HG03354 (cell line): ENCODE measurements at regions not wholly inside any gene's neighbourhood (a gene's known extent, or its start where the extent isn't known, plus 50 kb on each side); places are given as distances from the start of the nearest gene placed in this dataset.
A peak's percentile ranks its signal among the peaks of the same experiment; 100 is the strongest.

Experiments
- ATAC-seq: cut with Tn5 transposase; IDR thresholded peaks from one replicate; pipeline ENCODE4 v1.9.1; 2021; ENCODE audit warnings: mild to moderate bottlenecking; ENCODE audit not compliant: unreplicated experiment, poor library complexity, severe bottlenecking

DNA sequence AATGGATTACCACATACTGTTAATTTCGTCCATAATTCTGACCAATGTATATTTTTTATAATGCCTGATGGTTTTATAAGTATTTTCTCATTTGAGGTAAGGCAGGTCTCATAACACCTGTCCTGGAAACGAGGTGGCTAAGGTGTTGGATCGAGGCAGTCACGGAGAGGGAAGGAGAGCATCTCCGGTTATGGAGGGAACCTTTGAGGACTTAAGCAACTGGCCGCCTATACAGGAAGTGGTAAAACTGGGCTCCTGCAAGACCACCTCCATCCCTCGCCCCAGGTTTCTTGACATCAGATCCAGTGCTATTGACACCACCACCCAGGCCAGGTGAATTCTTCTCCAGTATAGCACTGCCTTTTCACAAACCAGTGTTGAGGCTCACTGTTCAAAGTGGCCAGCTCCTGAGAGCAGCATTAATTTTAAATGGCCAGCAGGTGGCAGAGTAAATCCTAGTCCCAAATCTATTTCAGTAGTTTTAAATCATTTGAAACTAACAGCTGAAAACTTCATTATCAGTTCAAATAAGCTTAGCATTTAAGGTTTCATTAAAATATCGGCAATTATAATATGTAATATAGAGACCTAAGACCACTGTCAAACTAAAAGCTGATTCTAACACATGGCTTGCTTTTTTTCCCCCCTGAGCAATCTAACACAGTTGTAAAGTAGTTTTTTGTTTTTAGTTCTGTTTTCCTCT is 100.8 kb downstream of the PPM1A start:
- peak; percentile 73 for ATAC-seq

DNA sequence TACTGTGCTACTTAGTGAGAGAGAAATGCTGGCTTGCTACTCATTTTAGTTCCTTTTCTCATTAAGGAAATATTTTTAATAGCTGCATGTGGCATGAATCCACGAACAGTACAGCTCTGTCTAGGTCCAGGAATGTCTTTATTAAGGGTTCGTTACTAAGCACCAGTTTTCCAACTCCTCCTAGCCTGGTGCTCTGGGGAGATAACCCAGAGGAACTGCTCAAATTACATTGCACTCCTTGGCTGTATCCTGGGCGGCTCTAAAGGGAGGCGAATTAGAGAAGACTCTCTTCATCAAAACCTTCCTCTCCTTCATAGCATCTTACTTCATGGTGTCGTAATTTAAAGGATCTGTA is 101.3 kb downstream of the PPM1A start:
- ATAC-seq, result no peak

DNA sequence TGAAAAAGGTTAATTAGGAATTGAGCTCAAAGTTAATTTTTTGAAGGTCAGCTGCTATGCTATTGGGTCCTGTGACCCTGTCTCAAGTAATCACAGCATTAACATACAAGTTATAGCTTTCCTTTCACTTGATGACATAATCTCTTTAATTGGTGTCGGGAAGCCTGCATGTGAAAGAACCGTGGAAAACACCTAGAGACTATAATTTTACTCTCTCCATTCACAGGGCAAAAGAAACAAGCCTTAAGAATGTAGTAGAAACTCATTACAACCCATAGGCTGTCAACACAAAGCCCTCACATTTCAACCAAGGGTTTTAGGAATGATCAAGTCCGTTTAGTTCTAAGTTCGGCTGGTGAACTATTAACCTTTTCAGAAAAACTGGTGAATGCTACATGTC is 104.4 kb downstream of the PPM1A start:
- no peak for ATAC-seq

DNA sequence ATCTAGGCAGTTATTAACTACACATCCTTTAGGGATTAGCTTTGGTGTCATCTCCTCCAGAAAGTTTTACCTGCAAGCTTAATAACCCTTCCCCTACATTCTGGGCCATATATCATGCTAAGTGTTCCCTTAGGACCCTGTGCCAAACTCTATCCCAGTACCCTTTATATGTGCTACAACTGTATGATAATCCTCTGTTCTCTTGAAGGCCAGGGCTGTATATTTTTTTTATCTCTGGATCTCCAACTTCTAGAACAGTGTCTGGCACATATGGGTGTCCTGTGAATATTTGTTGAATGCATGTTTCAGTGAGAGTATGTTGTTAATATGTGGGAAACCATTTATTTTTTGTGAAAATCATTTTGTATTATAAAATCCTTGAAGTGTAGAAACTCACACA is 106.7 kb downstream of the PPM1A start:
- ATAC-seq, result no peak

DNA sequence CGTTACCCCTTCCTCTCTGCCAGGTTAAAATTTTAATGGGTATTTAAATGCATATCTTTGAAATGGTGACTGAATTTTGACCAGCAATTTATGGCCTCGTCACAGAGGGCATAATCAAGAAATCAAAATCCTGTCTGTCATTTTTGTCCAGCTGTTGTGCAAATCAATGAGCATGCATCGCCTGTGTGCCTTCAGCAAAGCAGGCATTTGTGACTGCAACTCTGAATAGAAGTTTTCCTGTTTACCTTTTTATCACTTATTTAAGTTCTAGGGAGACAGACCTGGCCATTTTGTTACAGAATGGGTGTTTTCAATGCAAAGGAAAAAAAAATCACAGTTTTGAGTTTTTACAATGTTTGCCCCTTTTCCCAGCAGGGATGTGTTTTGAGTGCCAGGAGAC is 107.4 kb downstream of the PPM1A start:
- ATAC-seq, result no peak

DNA sequence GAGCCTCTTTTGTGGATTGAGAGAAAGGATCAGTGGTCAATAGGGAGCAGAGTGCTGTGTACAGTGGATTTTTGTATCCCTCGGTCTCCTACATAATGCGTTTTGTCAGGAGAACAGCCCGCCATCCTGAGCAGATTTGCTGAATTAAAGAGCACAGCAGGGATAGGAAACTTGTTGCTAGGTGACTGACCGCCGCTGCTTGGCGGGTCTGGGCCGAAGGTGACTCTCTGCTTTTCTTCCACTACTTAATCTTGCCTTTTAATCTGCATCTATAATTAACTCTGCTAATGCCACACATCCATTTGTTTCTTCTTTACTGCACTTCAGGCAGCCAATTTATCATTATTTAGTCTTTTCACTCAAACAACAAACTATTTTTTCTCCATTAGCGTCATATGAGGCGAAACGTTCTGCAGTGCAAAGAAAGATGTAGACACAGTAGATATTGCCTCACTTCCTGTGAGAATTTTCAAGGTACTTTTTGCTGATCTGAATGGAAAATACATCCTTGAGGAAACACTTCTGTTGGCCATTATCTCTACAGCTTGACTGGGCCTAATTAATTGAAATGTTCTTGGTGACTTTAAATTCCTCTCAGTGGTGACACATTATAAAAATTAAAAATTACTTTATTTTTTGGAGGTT is 108.0 kb downstream of the PPM1A start:
- no peak for ATAC-seq

DNA sequence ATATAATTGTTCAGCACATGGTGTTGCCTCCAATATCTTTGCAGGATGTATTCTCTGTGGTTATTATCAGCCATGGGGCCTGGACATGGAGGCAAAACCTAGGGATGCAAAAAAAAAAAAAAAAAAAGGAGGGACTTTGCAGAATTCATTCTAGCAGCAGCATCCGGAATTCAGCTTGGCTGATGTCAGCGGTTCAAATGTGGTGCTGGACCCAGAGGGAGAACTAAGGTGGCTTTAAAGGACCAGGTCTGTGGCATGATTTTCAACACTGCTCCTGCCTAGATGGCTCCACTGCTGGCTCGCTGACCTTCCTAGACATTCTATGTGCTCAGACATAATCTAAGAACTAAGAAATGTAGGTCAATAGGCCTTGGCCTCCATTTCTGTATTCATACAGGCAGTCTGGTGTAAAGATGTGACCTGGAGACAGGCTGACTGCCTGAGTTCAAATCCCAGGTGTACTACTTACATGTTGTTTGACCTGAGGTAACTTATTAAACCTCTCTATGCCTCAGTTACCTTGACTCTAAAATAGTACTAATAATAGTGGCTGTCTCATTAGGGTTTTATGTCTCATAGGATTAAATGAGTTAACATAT is 108.6 kb downstream of the PPM1A start:
- no peak for ATAC-seq

DNA sequence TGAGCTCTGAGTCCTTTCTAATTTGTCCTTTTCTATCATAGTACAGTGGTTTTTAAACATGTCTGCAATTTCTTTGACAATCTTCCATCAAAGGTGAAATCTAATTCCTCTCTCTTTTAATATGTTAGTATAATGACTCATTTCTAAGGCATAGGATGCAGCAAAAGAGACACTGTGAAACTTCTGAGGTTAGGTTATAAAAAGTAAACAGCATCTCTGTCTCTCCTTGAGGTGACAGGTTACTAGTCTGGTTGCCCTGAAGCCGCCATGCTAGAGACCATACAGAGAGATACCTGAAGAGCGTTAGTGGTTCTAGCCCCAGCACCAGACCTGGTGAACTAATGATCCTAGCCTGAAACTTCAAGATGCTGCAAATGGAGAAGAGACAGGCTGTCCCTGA is 114.3 kb downstream of the PPM1A start:
- ATAC-seq, result no peak

DNA sequence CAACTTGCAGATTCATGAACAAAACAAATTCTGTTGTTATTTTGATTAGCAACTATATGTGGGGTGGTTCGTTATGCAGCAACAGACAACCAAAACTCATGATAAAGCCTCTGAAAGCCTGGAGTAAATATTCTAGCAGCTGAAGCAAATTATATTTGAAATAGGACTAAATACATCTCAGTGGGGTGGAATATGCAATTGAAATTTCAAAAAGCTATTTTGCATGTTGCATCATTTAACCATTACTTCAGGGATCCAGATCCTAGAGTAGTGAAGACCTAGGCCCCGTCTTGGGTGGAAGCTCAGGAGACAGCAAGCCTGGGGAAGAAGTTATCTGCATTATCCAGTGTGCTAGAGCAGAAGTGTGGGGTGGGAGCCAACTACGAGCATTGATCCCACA is 114.7 kb downstream of the PPM1A start:
- ATAC-seq, result no peak

DNA sequence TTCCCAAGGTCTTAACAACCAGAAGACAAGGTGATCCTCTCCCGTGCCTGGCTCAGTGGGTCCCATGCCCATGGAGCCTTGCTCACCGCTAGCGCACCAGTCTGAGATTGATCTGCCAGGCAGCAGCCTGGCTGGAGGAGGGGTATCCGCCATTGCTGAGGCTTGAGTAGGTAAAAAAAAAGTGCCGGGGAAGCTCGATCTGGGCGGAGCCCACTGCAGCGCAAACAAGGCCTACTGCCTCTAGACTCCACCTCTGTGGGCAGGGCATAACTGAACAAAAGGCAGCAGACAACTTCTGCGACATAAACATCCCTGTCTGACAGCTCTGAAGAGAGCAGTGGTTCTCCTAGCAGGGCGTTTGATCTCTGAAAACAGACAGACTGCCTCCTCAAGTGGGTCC is 104.0 kb downstream of the C14orf39 start:
- ATAC-seq, result no peak
